ENCODE measurements at regions not wholly inside any gene's neighbourhood (a gene's known extent, or its start where the extent isn't known, plus 50 kb on each side); places are given as distances from the start of the nearest gene placed in this dataset.

GRCh38 chr14:71225113-71225512, 317.9 kb downstream of the PCNX1 start:
- TF ChIP-seq CTCF (conservative IDR thresholded peaks at IDR 0.05; ENCODE audit: low read depth, low read length) (no peak), EZH2phosphoT487 (IDR thresholded peaks at IDR 0.05; ENCODE audit: borderline replicate concordance, low read length) (no peak), EZH2 (IDR thresholded peaks at IDR 0.05; ENCODE audit: low read length, unreplicated experiment) (no peak)
